Superior temporal gyrus (tissue), 1 donor: ENCODE measurements at regions not wholly inside any gene's neighbourhood (a gene's known extent, or its start where the extent isn't known, plus 50 kb on each side); places are given as distances from the start of the nearest gene placed in this dataset.

Experiments used
- DNase-seq: peaks from one replicate; pipeline ENCODE4 v3.0.0-alpha.2; 2016; ENCODE audit errors: extremely low spot score

DNA sequence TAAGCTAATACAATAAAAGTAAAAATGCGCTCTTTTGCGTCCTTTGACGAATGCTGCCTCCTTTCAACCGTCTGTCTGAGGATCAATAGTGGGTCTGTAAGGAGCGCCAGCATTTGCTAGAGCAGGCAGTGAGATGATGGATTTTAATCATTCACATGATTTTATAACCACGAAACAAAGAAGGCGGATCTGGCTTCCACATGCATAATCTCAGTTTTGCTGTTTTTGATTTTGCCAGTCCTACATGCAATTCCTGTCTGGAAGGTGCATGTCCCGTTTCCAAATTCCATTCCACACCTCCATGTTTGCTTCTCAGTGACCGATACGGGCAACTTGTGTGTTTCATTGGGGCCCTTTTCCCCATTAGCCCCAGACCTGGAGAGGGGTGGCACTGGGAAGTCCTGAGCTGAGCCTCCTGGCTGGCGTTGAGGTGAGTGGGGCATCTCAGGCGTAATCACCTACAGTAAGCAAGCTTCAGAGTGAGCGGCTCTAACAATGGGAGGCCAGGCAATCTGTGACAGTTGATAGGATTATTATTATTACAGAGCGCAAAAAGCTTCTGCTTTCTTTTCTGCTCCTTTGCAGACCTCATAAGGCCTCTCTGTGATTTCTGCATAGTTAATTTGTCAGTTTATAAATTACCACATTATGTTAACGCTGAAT lies 405.4 kb downstream of the ZSWIM6 start:
- DNase-seq, result no peak

DNA sequence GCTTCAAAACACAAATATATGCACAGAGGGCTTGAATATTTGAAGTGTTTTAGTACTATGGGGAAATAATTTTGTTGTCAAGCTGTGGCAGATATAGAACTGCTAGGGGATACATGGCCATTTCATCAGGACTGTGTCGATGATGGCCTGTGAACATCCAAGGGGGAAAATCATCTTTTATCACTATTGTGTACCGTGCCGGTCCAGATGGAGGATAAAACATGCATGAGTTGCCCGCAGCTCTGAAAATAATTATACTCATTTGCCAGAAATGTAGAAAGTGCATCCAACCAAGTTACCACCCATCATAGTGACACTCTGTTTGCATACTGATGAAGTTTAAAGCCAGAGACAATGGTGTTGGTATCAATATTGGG lies 405.9 kb downstream of the ZSWIM6 start:
- no peak for DNase-seq

DNA sequence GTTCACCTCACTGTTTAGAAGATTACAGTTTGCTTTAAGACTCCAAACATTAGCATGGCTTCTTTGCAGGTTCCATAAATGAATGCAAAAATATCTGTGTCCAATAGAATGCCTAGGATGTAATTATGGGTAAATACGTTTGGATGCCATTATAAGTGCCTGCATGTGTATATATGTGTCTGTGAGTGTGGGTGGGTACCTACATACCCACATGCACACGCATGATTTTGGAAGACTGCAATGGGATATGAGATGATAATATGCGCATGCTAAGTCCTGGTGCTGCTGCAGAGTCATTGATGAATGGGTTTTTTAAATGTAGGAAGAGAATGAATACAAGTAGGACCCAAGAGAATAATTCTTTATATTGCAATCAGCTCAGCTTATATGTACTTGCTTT lies 406.4 kb downstream of the ZSWIM6 start:
- no peak for DNase-seq

DNA sequence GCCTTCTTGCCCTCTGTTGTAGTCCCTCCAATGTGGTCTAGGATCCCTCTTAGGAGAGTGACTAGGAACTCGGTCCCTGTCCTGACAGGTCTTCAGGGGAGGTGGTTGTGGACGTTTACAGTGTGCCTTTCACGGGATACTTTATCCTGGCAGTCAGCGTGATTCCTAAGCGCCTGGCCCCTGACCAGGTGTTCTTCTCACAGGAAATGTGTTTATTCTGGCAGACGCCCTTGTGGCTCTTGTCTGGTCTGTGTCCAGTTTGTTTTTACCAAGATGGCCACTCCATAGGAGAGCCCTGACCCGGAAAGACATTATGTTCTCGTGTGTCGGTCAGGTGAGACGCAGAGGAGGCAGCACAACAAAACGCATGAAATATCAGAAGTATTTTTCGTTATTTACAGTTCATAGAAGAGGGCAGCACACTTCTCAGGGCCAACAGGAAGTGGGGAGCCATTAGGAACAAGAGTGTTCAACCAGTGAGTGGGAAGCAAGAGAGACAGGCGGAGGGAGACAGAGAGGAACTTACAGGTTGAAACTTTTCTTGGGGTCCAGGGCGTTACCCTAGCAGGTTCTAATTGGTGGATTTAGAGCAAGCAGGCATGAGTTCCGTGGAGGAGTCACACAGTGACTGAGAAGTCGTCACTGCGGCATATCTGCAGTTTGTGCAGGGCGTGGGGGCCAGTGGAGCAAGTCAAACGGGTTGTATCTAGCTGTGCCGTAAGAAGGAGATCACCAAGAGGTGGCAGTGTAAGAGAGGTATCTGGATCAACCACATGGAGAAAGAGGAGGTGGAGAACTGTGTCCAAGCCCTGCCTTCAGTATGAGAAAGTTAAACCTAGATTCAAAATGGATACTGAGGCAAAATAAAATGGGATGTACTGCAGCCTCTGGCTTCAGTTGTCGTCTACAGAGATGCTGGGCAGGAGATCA lies 412.9 kb downstream of the ZSWIM6 start:
- DNase-seq, result no peak

DNA sequence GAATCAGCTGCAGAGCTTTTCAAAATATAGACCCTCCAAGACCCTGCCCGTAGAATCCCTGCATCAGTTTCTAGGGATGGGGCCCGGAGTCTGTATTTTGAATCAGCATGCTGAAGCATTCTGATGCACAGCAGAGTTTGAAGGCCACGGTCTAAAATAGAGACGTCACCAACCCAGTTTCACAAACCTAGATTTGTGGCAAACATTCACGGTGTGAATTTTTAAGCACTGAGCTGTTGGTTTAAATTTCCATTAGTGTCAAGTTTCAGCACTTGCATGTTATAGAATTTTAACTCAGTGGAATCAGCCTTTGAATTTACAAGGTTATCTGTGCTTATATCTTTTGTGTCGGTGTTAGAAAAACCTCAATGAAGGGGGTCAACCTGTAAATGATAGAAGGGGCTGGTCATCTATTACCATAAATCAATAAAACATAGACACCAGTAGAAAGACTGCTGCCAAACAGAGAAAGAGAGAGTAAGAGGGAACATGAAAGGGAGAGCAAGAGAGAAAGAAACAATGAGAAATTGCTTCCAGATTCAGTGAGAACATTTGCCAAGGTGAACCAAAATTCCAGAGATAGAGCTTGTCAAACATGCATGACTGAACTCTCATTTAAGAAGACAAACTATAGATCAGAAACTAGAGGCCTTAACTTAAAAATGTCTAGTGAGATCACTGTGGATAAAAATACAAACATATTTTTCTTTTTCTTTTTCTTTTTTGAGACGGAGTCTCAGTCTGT lies 414.9 kb downstream of the ZSWIM6 start:
- no peak for DNase-seq

DNA sequence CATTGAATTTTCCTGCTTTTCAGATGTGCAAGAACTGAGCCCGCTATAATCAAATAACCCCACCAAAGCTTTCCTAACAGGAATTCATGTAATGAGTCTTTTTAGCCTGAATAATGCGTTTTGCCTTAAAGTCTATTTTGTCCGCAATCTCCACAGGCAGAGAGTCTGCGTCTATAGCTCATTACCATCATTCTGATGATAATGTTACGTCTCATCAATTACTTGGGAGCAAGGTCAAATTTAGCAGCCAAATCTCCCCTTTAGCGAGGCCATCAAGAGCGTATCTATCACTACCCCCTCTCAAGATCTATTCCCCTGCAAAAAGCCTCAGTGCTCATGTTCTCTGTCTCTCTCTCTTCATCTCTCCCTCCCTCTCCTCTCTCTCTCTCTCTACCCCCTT lies 416.1 kb downstream of the ZSWIM6 start:
- DNase-seq, result no peak

DNA sequence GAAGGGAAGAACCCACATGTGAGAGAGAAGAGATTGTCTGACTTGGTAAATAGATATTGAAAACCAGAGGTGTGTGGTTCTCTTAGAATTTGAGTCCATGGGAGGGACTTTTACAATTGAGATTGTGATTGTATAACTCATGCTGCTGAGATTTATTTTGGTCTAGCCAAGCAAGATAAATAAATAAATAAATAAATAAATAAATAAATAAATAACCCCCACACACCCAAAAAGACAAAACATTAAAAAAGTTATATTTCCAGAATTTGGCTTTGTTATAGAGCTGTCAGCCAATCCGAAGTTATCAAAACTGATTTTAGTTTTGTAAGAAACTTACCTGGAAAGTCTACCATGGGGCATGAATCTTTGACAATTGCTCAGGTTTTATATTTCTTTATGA lies 416.6 kb downstream of the ZSWIM6 start:
- no peak for DNase-seq

DNA sequence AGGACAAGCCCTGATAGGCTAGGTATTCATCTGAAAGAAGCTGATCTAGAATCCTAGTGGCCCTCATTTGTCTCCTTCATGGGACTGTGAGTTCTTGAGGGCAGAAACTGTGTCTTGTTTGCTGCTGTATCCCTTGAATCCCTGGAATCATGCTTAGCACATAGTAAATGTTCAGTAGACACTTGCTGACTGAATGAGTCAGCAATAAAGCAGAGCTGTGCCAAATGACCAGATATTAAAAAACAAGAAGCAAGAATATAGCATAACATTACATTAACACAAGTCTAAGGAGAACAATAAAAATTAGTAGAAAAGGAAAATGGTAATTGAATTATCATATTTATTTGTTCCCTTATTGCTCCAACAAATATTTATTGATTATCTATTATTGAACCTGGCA lies 420.5 kb downstream of the ZSWIM6 start:
- DNase-seq, result no peak

DNA sequence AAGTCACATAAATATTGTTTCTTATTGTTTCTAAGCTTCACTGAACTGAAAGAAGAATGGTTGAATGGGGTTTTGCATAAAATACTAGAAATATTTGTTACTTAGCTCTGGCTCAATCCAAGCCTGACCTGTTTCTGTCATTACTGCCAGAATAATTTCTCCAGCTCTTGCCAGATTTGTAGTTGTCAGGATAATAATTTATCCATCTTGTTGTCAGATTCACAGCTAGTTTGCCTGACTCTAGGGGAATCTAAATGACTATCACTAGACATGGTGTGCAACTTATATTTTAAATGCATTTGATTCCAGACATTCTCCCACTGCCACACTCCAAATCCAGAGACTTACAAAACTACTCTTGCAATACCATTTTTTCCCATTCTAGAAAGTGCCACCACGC lies 422.7 kb downstream of the ZSWIM6 start:
- DNase-seq, result no peak

DNA sequence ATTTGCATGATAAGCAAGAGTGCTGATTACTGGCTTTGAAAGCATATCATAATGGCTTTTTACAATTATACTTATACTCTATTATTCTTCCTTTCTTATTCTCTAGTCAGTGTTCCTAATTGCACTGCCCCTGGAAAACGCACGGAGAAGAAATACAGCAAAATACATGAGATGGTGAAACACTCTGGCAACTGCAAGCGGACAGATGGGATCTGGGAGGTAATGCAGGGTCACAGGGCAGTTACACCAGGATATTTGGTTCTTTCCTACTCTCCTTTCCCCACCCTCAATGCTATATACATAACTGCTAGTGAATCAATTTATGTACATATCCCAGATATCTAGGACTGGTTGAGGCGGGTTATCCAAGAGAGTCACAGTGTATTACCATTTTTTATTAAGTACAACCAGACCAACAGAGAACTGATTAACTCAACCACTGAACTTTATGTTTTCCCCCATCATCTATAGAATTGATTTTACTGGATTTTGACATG lies 423.7 kb downstream of the ZSWIM6 start:
- DNase-seq, result no peak

DNA sequence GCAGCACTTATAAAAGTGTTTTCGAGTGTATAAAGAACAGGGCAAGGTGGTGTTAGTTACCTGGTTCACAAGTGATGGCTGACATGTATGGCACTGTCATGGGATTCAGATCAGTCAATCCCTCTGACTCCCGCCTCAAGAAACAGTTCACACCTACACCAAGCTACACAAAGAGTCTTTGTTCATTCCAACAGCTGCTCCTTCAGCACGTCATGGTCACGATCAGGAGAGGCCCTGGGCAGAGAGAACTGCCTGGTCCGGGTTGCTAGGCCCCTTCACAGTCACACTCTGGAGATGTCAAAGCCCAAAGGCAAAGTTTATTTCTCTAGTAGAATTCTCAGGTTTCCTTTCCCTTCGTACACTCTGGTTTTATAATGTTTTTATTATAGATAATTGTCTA lies 426.7 kb downstream of the ZSWIM6 start:
- DNase-seq, result no peak

DNA sequence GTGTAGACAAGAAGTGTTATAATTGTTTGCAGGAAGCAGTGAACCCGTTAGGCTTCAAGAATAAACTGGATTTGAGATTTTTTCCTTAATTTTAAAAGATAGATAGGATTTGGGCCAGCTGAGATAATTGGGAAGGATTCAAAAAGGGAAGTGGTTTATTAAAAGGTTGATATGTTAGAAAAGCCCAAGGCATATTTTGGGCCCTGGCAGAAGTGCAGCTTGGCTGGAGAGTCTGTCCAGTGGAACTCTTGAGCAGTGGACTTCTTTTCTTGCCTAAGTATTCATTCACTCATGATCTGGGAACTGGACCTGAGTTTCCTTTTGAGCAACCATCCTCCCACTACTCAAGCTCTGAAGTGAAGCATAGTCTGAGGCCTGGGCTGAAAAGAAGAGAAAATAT lies 433.4 kb downstream of the ZSWIM6 start:
- no peak for DNase-seq

DNA sequence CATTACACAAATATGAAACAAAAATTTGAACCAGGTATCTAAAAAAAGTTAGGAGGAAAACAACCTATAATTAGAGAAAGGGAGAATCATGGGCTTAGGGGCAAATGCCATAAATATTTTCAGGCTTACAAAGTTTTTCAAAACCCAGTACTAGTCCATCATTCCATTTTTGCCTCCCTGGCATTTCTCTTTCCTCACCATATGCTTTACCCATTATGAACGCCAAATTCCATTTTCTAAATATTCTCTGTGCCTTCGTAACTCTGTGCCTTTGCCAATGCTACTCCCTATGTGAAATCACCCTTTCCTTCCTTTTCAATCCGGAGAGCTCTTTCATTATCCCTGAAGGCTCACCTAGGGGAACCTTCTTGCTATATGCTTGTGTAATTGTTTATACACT lies 434.1 kb downstream of the ZSWIM6 start:
- no peak for DNase-seq

DNA sequence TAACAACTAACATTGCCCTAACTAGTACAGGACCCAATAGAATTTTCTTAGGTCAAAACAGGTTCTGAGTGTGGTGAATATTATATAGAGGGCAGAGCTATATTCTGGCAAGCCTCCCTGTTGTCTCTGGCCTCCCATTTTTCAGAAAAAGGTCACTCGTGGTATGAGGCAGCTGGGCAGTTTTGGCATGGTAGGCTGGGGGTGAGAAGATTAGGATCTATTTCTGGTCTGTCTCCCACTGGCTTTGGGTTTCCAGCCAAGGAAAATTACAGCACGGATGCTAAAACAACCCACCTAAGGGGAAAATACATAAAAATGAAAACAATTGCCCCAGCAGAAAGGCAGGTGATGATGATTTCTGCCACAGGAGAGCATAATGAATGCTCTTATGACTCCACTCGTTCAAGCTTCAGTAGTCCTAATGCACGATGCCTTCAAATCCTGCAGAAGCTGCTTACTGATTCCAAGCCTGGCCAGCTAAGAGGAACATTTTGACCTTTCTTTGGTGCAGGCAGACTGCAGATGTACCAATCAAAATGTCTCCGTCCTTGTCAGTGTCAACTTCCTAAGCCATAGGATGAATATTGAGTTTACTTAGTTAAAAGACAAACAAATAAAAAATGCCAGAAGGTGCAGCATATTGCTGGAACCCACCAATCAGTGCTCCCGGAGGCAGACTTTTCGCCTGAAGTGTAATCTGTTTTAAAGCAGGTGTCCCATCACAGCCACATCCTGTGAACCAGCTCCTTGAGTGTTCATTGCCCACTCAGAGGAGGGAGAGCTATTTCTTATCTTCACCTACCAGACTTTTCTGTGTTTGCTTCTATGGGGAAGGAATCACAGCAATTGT lies 435.4 kb downstream of the ZSWIM6 start:
- no peak for DNase-seq

DNA sequence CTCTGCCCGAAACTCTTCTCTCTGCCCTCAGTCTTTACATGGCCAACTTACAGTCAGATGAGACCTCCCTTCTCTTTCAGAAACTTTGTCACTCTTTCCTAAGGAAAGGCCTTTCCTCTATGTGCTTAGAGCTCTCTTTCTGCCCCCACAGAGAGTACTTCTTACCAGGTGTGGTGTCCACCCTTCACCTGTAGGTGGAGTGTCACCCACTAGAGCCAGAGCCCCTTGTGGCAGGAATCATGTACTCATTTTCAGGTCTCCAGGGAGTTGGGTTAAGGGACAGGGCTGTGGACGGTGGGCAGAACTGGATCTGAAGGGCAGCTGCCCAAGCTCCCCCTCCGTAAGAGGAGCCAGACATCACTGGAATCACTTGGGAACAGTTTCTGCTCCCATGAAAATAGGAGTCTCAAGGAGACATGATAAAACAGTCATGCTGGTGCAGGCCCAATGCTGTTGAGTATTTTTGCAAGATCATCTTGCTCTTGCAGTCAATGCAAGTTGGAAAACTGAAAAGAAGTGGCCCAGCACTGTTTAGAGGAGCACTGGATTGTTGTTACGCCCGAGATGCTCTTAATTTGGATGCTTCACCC lies 436.7 kb downstream of the ZSWIM6 start:
- DNase-seq, result no peak

DNA sequence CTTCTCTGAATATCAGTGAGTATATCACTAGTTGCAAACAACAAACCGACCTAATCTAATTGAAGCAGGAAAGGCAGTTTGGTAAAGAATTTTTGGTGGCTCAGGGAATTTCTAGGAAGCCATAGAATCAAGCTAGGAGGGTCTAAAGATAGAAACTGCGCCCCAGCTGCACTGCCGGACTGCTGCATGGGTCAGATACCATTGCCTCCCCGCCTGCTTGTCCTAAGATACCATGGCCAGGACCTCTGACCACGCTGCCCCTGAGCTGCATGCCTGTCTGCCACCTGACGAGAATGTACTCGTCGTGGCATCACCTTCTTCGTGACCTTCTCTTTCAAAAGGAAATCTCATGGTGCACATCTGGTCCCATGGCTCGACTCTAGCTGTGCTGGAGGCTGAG lies 439.0 kb downstream of the ZSWIM6 start:
- DNase-seq, result no peak

DNA sequence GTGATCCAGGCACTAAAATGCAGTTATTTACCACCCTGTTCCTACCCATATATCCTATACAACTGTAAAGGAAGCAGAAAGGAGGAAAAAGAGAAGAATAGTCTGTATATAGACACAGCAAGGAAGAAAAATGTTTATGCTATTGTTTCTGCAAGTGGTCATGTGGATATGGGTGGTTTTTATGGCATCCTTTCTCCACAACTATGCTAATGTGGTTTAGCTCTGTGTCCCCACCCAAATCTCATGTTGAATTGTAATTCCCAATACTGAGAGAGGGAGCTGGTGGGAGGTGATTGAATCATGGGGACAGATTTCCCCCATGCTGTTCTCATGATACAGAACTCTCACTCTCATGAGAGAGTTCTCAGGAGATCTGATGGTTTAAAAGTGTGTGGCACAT lies 439.8 kb downstream of the ZSWIM6 start:
- DNase-seq, result no peak

DNA sequence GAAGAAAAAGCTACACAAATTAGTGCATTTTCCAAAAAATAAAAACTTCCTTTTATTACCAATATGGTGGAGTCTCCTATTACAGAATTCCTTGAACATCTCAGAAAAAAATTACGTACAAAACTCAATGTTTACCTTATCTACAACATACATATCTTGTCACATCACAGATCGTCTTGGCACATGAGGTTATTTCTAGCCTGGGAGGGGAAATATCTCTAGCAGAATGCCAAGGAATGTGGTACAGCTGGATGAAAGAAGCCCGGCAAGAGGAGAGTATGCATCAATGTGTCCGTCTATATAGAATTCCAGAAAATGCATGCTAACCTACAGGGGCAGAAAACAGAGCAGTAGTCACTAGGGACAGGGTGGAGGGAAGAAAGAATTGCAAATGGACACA lies 443.8 kb downstream of the ZSWIM6 start:
- no peak for DNase-seq

DNA sequence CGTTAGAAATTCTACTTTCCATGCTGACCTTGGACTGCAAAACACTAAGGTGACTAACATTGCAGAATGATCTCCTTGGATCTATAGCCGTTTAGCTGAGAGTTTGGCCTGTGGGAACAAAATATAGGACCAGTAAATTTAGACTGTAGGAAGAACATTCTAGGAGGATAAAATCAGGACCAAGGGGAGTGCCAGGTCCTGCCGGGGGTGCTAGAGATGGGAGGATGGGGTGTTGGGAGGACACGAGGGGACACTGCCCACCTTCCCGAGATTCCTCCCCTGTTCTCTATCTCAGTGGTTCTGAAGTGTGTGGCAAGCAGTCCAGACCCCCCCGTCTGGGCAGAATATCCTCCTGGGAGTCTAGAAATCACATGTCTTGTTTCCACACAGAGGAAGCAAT lies 445.2 kb downstream of the ZSWIM6 start:
- DNase-seq, result no peak

DNA sequence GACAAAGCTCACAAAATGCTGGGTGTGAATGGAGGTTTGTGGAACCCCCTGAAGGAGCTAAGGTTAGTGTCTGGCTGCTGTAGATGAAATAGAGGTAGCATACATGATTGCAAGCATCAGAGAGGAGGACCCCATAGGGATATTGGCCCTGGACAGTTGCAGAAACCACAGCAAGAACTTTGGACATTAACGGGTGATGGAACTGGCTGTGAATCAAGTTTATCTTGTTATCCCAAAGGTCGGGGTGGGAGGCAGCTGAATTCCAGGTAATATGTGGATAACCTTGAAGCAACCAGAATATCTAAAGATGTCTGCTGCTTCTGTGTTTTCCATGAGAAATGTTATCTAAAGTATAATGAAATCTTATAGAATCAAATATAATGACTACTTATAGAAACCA lies 447.7 kb downstream of the ZSWIM6 start:
- no peak for DNase-seq

DNA sequence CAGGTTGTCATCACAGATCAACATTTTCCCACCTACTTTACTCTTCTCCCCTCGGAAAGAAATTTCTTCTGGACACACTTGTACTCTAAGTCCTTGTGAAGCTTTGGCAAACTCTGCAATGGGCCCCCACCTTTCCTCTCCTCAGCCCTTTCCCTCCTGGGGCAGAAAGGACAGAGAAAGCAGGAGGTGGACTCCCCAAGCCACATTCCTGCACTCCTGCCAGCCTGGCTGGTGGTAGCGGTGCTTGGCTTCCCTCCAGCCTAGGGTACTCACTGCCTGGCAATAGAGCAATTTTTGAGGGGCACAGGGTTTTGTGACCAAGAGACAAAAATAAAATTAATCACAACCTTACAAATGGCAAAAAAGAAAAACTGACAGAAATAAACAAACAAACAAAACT lies 451.4 kb downstream of the ZSWIM6 start:
- DNase-seq, result no peak
